Ovary (tissue), 3 donors: ENCODE measurements at regions not wholly inside any gene's neighbourhood (a gene's known extent, or its start where the extent isn't known, plus 50 kb on each side); places are given as distances from the start of the nearest gene placed in this dataset.

Source experiments
- EP300 ChIP-seq: sonication (generic); formaldehyde crosslinking; IDR thresholded peaks from one replicate; pipeline ENCODE4 v1.6.1; 2017; ENCODE audit warnings: antibody characterized with exemption
- POLR2A ChIP-seq: fragments of 450-650 bp; IDR thresholded peaks from one replicate; pipeline ENCODE4 v1.6.1; 2017; ENCODE audit warnings: antibody characterized with exemption, mild to moderate bottlenecking, moderate library complexity
- TF ChIP-seq, protein P1 (sequence below), 3 donors: fragments of 450-650 bp in 2 of 3; fragments of 200-600 bp in 1 of 3; IDR thresholded peaks; one replicate each; pipeline versions ENCODE4 v1.5.1 to v1.8.0; 2016 to 2022; ENCODE audit warnings: antibody characterized with exemption in 3 of 3, mild to moderate bottlenecking in 1 of 3
- donor health status: DM: no; HTN: no; CAD: no.

DNA sequence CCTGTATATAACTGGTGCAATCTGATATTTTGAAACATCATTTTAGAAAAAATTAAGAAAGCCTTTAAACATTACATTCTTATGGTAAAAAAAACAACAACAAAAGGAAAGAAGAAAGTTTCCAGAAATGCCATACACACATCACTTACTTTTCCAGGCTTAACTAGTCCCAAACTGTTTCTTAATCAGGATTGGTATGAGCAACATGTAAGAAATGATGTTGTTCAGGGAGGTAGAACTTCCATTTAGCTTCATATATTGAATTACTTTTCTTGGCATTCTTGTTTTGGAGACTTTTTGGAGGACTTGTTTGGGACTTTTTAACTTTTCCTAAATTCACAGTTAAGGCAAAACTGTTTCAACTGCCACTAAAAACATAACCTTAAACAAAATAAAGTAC lies 791.5 kb downstream of the METTL15 start:
- TF ChIP-seq, protein P1, sequence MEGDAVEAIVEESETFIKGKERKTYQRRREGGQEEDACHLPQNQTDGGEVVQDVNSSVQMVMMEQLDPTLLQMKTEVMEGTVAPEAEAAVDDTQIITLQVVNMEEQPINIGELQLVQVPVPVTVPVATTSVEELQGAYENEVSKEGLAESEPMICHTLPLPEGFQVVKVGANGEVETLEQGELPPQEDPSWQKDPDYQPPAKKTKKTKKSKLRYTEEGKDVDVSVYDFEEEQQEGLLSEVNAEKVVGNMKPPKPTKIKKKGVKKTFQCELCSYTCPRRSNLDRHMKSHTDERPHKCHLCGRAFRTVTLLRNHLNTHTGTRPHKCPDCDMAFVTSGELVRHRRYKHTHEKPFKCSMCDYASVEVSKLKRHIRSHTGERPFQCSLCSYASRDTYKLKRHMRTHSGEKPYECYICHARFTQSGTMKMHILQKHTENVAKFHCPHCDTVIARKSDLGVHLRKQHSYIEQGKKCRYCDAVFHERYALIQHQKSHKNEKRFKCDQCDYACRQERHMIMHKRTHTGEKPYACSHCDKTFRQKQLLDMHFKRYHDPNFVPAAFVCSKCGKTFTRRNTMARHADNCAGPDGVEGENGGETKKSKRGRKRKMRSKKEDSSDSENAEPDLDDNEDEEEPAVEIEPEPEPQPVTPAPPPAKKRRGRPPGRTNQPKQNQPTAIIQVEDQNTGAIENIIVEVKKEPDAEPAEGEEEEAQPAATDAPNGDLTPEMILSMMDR (IDR thresholded peaks at IDR 0.05): no peak
- TF ChIP-seq EP300 (no peak), POLR2A (no peak)
